IMR-90 (cell line): ENCODE measurements at regions not wholly inside any gene's neighbourhood (a gene's known extent, or its start where the extent isn't known, plus 50 kb on each side); places are given as distances from the start of the nearest gene placed in this dataset.

Experiments used
- ATAC-seq: fragments of 200-7000 bp; cut with Tn5 transposase; 2 replicates; pipeline ENCODE4 v1.9.1; 2020; ENCODE audit warnings: low read depth, mild to moderate bottlenecking, moderate library complexity
- BruUV-seq: library from RNA; stranded (reverse); fragments of 400-500 nt; replicated peaks from 2 replicates; lab custom pipeline; 2021; lab: Mats Ljungman, UMichigan
- CTCF ChIA-PET: fragments of 300-600 bp; formaldehyde crosslinking; extraction: SDS; loops from one replicate; lab custom pipeline; 2021; ENCODE audit warnings: antibody characterized with exemption; lab: Yijun Ruan, JAX
- POLR2A ChIA-PET: fragments of 300-600 bp; sonication (Branson Sonifier 250); formaldehyde crosslinking; loops from one replicate; lab custom pipeline; 2022; ENCODE audit warnings: antibody characterized with exemption; ENCODE audit not compliant: unreplicated experiment; lab: Charles Lee
- DNase-seq: peaks from one replicate; pipeline ENCODE4 v3.0.0; 2013
- H2AFZ ChIP-seq: replicated peaks from 2 replicates; pipeline ENCODE3; 2013; ENCODE audit warnings: low read length, mild to moderate bottlenecking; ENCODE audit not compliant: poor library complexity
- H2AK5ac ChIP-seq: 2 replicates; pipeline ENCODE4 v1.6.1; 2013; ENCODE audit warnings: low read depth, low read length, inconsistent platforms
- H2AK9ac ChIP-seq: replicated peaks from 2 replicates; pipeline ENCODE3; 2013; ENCODE audit warnings: mild to moderate bottlenecking, low read depth, low read length, moderate library complexity; ENCODE audit not compliant: poor library complexity
- H2BK120ac ChIP-seq: 2 replicates; pipeline ENCODE4 v1.6.1; 2013; ENCODE audit warnings: low read depth, low read length, inconsistent platforms
- H2BK15ac ChIP-seq: 3 replicates; pipeline ENCODE4 v1.6.1; 2013; ENCODE audit warnings: low read depth, low read length, inconsistent platforms
- H2BK20ac ChIP-seq: 2 replicates; pipeline ENCODE4 v1.6.1; 2013; ENCODE audit warnings: low read depth, mild to moderate bottlenecking, inconsistent platforms, low read length, moderate library complexity
- H2BK5ac ChIP-seq: 2 replicates; pipeline ENCODE4 v1.6.1; 2013; ENCODE audit warnings: mild to moderate bottlenecking, low read depth, low read length, inconsistent platforms; ENCODE audit not compliant: poor library complexity, severe bottlenecking
- H3K14ac ChIP-seq: replicated peaks from 2 replicates; pipeline ENCODE4 v1.6.1; 2013; ENCODE audit warnings: low read depth, low read length, inconsistent platforms
- H3K18ac ChIP-seq: 2 replicates; pipeline ENCODE4 v1.6.1; 2013; ENCODE audit warnings: low read depth, low read length, control low read depth
- H3K23ac ChIP-seq: 2 replicates; pipeline ENCODE4 v1.6.1; 2013; ENCODE audit warnings: low read depth, low read length, inconsistent platforms
- H3K27ac ChIP-seq: 2 replicates; pipeline ENCODE4 v1.5.1; 2013; ENCODE audit warnings: mild to moderate bottlenecking, control low read depth, low read length; ENCODE audit not compliant: insufficient read depth
- H3K27me3 ChIP-seq: 2 replicates; pipeline ENCODE4 v1.6.1; 2013; ENCODE audit warnings: low read length; ENCODE audit not compliant: control insufficient read depth, insufficient read depth
- H3K36me3 ChIP-seq: 2 replicates; pipeline ENCODE4 v1.6.1; 2013; ENCODE audit warnings: low read length, mixed read lengths; ENCODE audit not compliant: control insufficient read depth, insufficient read depth
- H3K4ac ChIP-seq: 2 replicates; pipeline ENCODE4 v1.6.1; 2013; ENCODE audit warnings: low read depth, low read length, inconsistent platforms
- H3K4me1 ChIP-seq: 2 replicates; pipeline ENCODE4 v1.6.1; 2013; ENCODE audit warnings: low read length, mixed read lengths; ENCODE audit not compliant: control insufficient read depth, insufficient read depth
- H3K4me2 ChIP-seq: 2 replicates; pipeline ENCODE4 v1.6.1; 2013; ENCODE audit warnings: low read depth, mild to moderate bottlenecking, control low read depth, low read length, moderate library complexity
- H3K4me3 ChIP-seq: 2 replicates; pipeline ENCODE4 v1.5.1; 2013; ENCODE audit warnings: low read depth, mild to moderate bottlenecking, control low read depth, low read length, moderate library complexity; ENCODE audit not compliant: insufficient read depth
- H3K56ac ChIP-seq: 2 replicates; pipeline ENCODE4 v1.6.1; 2013; ENCODE audit warnings: low read length, inconsistent platforms; ENCODE audit not compliant: insufficient read depth; ENCODE audit errors: extremely low read depth
- H3K79me1 ChIP-seq, 2 experiments: 2 replicates each; pipeline ENCODE4 v1.6.1; 2013; ENCODE audit warnings: low read length in 2 of 2, inconsistent platforms in 1 of 2, low read depth in 1 of 2
- H3K9ac ChIP-seq: 2 replicates; pipeline ENCODE4 v1.6.1; 2013; ENCODE audit warnings: low read depth, low read length, control low read depth
- H3K9me1 ChIP-seq: 2 replicates; pipeline ENCODE4 v1.6.1; 2013; ENCODE audit warnings: low read length, inconsistent platforms; ENCODE audit not compliant: insufficient read depth
- H3K9me3 ChIP-seq: 2 replicates; pipeline ENCODE4 v1.6.1; 2013; ENCODE audit warnings: low read length; ENCODE audit not compliant: control insufficient read depth, insufficient read depth
- H4K20me1 ChIP-seq: 2 replicates; pipeline ENCODE4 v1.6.1; 2013; ENCODE audit warnings: low read length, inconsistent platforms; ENCODE audit not compliant: insufficient read depth
- H4K5ac ChIP-seq: 2 replicates; pipeline ENCODE4 v1.6.1; 2013; ENCODE audit warnings: mild to moderate bottlenecking, low read depth, low read length, control low read depth
- H4K8ac ChIP-seq, 2 experiments: 2 replicates each; pipeline ENCODE4 v1.6.1; 2013; ENCODE audit warnings: low read depth in 2 of 2, low read length in 2 of 2, control low read depth in 1 of 2, inconsistent platforms in 1 of 2
- H4K91ac ChIP-seq: 2 replicates; pipeline ENCODE4 v1.6.1; 2013; ENCODE audit warnings: low read depth, low read length, inconsistent platforms; ENCODE audit not compliant: insufficient read depth
- BHLHE40 ChIP-seq: fragments of 150-350 bp; IDR thresholded peaks from 2 replicates; pipeline ENCODE4 v1.6.1; 2016; ENCODE audit warnings: mild to moderate bottlenecking, low read depth, low read length
- CEBPB ChIP-seq: IDR thresholded peaks from 2 replicates; pipeline ENCODE4 v1.6.1; 2012; ENCODE audit warnings: low read depth, low read length, improper control_type of control experiment
- CHD1 ChIP-seq: IDR thresholded peaks from 2 replicates; pipeline ENCODE4 v1.6.1; 2012; ENCODE audit warnings: low read depth, low read length, improper control_type of control experiment
- CTCF ChIP-seq: conservative IDR thresholded peaks from 2 replicates; pipeline ENCODE4 v1.5.1; 2012; ENCODE audit warnings: mild to moderate bottlenecking, low read depth, low read length, improper control_type of control experiment
- FOS ChIP-seq: fragments of 150-350 bp; IDR thresholded peaks from 2 replicates; pipeline ENCODE4 v1.6.1; 2016; ENCODE audit warnings: low read depth, low read length
- MAFK ChIP-seq: IDR thresholded peaks from 2 replicates; pipeline ENCODE4 v1.6.1; 2012; ENCODE audit warnings: low read depth, low read length, improper control_type of control experiment
- MAZ ChIP-seq: IDR thresholded peaks from 2 replicates; pipeline ENCODE4 v1.6.1; 2012; ENCODE audit warnings: low read depth, mild to moderate bottlenecking, low read length, improper control_type of control experiment, moderate library complexity, borderline replicate concordance
- MXI1 ChIP-seq: IDR thresholded peaks from 2 replicates; pipeline ENCODE4 v1.6.1; 2012; ENCODE audit warnings: low read depth, mild to moderate bottlenecking, low read length, moderate library complexity, borderline replicate concordance
- NFE2L2 ChIP-seq: fragments of 150-350 bp; IDR thresholded peaks from 2 replicates; pipeline ENCODE4 v1.6.1; 2016; ENCODE audit warnings: low read depth, mild to moderate bottlenecking, low read length
- POLR2A ChIP-seq: IDR thresholded peaks from 2 replicates; pipeline ENCODE4 v1.6.1; 2012; ENCODE audit warnings: mild to moderate bottlenecking, low read depth, low read length
- RAD21 ChIP-seq: IDR thresholded peaks from 2 replicates; pipeline ENCODE4 v1.6.1; 2012; ENCODE audit warnings: low read length, improper control_type of control experiment
- RCOR1 ChIP-seq: IDR thresholded peaks from 2 replicates; pipeline ENCODE4 v1.6.1; 2012; ENCODE audit warnings: mild to moderate bottlenecking, low read length, improper control_type of control experiment; ENCODE audit not compliant: insufficient replicate concordance
- RFX5 ChIP-seq: IDR thresholded peaks from 2 replicates; pipeline ENCODE4 v1.8.0; 2012; ENCODE audit warnings: low read depth, mild to moderate bottlenecking, low read length, moderate library complexity
- SMC3 ChIP-seq: fragments of 150-350 bp; IDR thresholded peaks from 2 replicates; pipeline ENCODE4 v1.6.1; 2016; ENCODE audit warnings: low read depth, mild to moderate bottlenecking, antibody characterized with exemption, low read length, moderate library complexity
- USF2 ChIP-seq: fragments of 150-350 bp; IDR thresholded peaks from 2 replicates; pipeline ENCODE4 v1.6.1; 2017; ENCODE audit warnings: mild to moderate bottlenecking, antibody characterized with exemption, low read length, low read depth
- WGBS, 2 experiments: methylation state at CpG; one replicate each; pipeline versions ENCODE4 v1.1.5 to v1.1.7; 2013; ENCODE audit warnings: missing lambda C conversion rate in 2 of 2; ENCODE audit not compliant: insufficient read length in 1 of 2; ENCODE audit errors: extremely low coverage in 2 of 2; 5-methylcytosine and 5-hydroxymethylcytosine counted together
- dilution Hi-C: fragments of 300-500 bp; cut with HindIII; formaldehyde crosslinking; loops from one replicate; pipeline ENCODE4 v1.14.3; 2018; ENCODE audit warnings: low sequenced_read_pairs; ENCODE audit not compliant: unreplicated experiment
- in situ Hi-C: fragments of 300-500 bp; cut with MboI; formaldehyde crosslinking; loops from 3 replicates; pipeline ENCODE4 v1.14.3; 2019; ENCODE audit warnings: low sequenced_read_pairs, inconsistent platforms, mixed read lengths
- intact Hi-C: fragments of 100-400 bp; cut with micrococcal nuclease; formaldehyde crosslinking; loops from 2 replicates; pipeline ENCODE4 v1.10.0; 2022
- TF ChIP-seq, protein P1 (sequence below): fragments of 150-350 bp; IDR thresholded peaks from 2 replicates; pipeline ENCODE4 v1.6.1; 2016; ENCODE audit warnings: low read depth, mild to moderate bottlenecking, low read length, moderate library complexity, borderline replicate concordance

- H3K14ac ChIP-seq, result no peak overlapping the region
- H3K79me1 ChIP-seq, result no peaks in the 10 kb centered on the region
- no peak overlapping the region for H3K4me3 ChIP-seq
- H3K4me1 ChIP-seq, result no peaks in the 10 kb centered on the region
- no peak overlapping the region for H2BK15ac ChIP-seq
- no peak overlapping the region for H3K4me2 ChIP-seq
- no peak overlapping the region for H2BK120ac ChIP-seq
- H4K5ac ChIP-seq, result no peak overlapping the region
- no peak overlapping the region for H3K56ac ChIP-seq
- H3K4ac ChIP-seq, result no peak overlapping the region
- H4K20me1 ChIP-seq, result no peaks in the 10 kb centered on the region
- no peaks in the 10 kb centered on the region; the same call in 1 of the 2 replicates for H3K9me3 ChIP-seq
- no peaks in the 10 kb centered on the region for H3K9me1 ChIP-seq
- H3K9ac ChIP-seq, result no peak overlapping the region
- H2BK20ac ChIP-seq, result no peak overlapping the region
- POLR2A ChIA-PET, result no interaction called here
- no peaks in the 10 kb centered on the region for H3K27me3 ChIP-seq
- H3K27ac ChIP-seq, result no peak overlapping the region
- no peak overlapping the region for H2AK9ac ChIP-seq
- BruUV-seq, result no TSS peak
- DNase-seq (no peak), ATAC-seq (no peak)
- TF ChIP-seq RAD21, result no peak
- no peak for TF ChIP-seq RCOR1
- no peak for TF ChIP-seq BHLHE40
- no peak for TF ChIP-seq NFE2L2
- no peak for TF ChIP-seq USF2
- TF ChIP-seq MXI1, result no peak
- TF ChIP-seq CHD1, result no peak
- no peak for TF ChIP-seq SMC3
- TF ChIP-seq, protein P1, sequence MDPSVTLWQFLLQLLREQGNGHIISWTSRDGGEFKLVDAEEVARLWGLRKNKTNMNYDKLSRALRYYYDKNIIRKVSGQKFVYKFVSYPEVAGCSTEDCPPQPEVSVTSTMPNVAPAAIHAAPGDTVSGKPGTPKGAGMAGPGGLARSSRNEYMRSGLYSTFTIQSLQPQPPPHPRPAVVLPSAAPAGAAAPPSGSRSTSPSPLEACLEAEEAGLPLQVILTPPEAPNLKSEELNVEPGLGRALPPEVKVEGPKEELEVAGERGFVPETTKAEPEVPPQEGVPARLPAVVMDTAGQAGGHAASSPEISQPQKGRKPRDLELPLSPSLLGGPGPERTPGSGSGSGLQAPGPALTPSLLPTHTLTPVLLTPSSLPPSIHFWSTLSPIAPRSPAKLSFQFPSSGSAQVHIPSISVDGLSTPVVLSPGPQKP, result no peak
- TF ChIP-seq FOS, result no peak
- TF ChIP-seq POLR2A, result no peak
- TF ChIP-seq MAZ, result no peak
- no peak for TF ChIP-seq MAFK
- TF ChIP-seq CEBPB, result no peak
- no peak for TF ChIP-seq RFX5
- no peak for TF ChIP-seq CTCF
- no peaks in the 10 kb centered on the region for H3K36me3 ChIP-seq
- H2AFZ ChIP-seq, result no peak overlapping the region
- CTCF ChIA-PET, result no interaction called here
- H4K8ac ChIP-seq, result no peak overlapping the region
- no peak overlapping the region for H2AK5ac ChIP-seq
- in situ Hi-C loops (no loop called here), intact Hi-C loops (no loop called here), dilution Hi-C loops (no loop called here)
- no CpG with 5 or more reads among the region's 2 CpGs for WGBS, 2 experiments
- H3K18ac ChIP-seq, result no peak overlapping the region
- no peak overlapping the region for H2BK5ac ChIP-seq
- H3K23ac ChIP-seq, result no peak overlapping the region
- no peak overlapping the region for H4K91ac ChIP-seq
These were observed 127.4 kb upstream of the GRIK2 start for GRCh38 chr6:101266063-101266462.
